Neural progenitor cell (in vitro differentiated cells): ENCODE measurements at regions not wholly inside any gene's neighbourhood (a gene's known extent, or its start where the extent isn't known, plus 50 kb on each side); places are given as distances from the start of the nearest gene placed in this dataset.
A peak's percentile ranks its signal among the peaks of the same experiment; 100 is the strongest.

Experiments used
- DNase-seq: peaks from one replicate; pipeline ENCODE4 v3.0.0-alpha.2; 2016; ENCODE audit warnings: low spot score
- H2AFZ ChIP-seq: fragments of 200-600 bp; sonication (generic); replicated peaks from 2 replicates; pipeline ENCODE4 v1.6.1; 2016; ENCODE audit warnings: antibody characterized with exemption
- H3F3A ChIP-seq: fragments of 200-600 bp; sonication (generic); 2 replicates; pipeline ENCODE4 v1.6.1; 2016; ENCODE audit warnings: antibody characterized with exemption, low read depth
- H3K27ac ChIP-seq: fragments of 200-600 bp; sonication (generic); 2 replicates; pipeline ENCODE4 v1.5.1; 2016; ENCODE audit warnings: mild to moderate bottlenecking
- H3K27me3 ChIP-seq: fragments of 200-600 bp; sonication (generic); 2 replicates; pipeline ENCODE4 v1.6.1; 2016; ENCODE audit warnings: mild to moderate bottlenecking, moderate library complexity
- H3K36me3 ChIP-seq: fragments of 200-600 bp; sonication (generic); 2 replicates; pipeline ENCODE4 v1.5.1; 2016
- H3K4me1 ChIP-seq: fragments of 200-600 bp; sonication (generic); 2 replicates; pipeline ENCODE4 v1.6.1; 2016; ENCODE audit warnings: mixed run types
- H3K4me2 ChIP-seq: fragments of 200-600 bp; sonication (generic); 2 replicates; pipeline ENCODE4 v1.6.1; 2016
- H3K4me3 ChIP-seq: fragments of 200-600 bp; sonication (generic); 2 replicates; pipeline ENCODE4 v1.5.1; 2016
- H3K79me2 ChIP-seq: fragments of 200-600 bp; sonication (generic); 2 replicates; pipeline ENCODE4 v1.6.1; 2016; ENCODE audit warnings: low read depth
- H3K9ac ChIP-seq: fragments of 200-600 bp; sonication (generic); 2 replicates; pipeline ENCODE4 v1.6.1; 2016
- H3K9me3 ChIP-seq: fragments of 200-600 bp; sonication (generic); 2 replicates; pipeline ENCODE4 v1.5.1; 2016; ENCODE audit warnings: low read depth
- H4K20me1 ChIP-seq: fragments of 200-600 bp; sonication (generic); 2 replicates; pipeline ENCODE4 v1.6.1; 2016; ENCODE audit warnings: low read depth
- H3K27ac Mint-ChIP-seq: 3 replicates; pipeline ENCODE4 v1.8.0; 2021; ENCODE audit warnings: mixed read lengths
- H3K27me3 Mint-ChIP-seq: 2 replicates; pipeline ENCODE4 v1.8.0; 2022; ENCODE audit warnings: low read depth, mild to moderate bottlenecking, inconsistent platforms, moderate library complexity, mixed read lengths; ENCODE audit not compliant: insufficient read depth
- H3K36me3 Mint-ChIP-seq: 3 replicates; pipeline ENCODE4 v1.8.0; 2021; ENCODE audit warnings: mixed read lengths
- H3K4me1 Mint-ChIP-seq: 3 replicates; pipeline ENCODE4 v1.8.0; 2021; ENCODE audit warnings: mixed read lengths
- H3K4me3 Mint-ChIP-seq: 3 replicates; pipeline ENCODE4 v1.8.0; 2021; ENCODE audit warnings: mild to moderate bottlenecking, moderate library complexity, mixed read lengths
- H3K9me3 Mint-ChIP-seq: 3 replicates; pipeline ENCODE4 v1.8.0; 2020; ENCODE audit warnings: mixed read lengths
- EZH2 ChIP-seq: fragments of 200-600 bp; sonication (generic); IDR thresholded peaks from 2 replicates; pipeline ENCODE4 v1.6.1; 2017; ENCODE audit warnings: antibody characterized with exemption, mild to moderate bottlenecking, moderate library complexity
- EZH2phosphoT487 ChIP-seq: fragments of 200-600 bp; sonication (generic); IDR thresholded peaks from 2 replicates; pipeline ENCODE4 v1.6.1; 2017; ENCODE audit warnings: antibody characterized with exemption
- TF ChIP-seq, protein P1 (sequence below): fragments of 200-600 bp; sonication (generic); IDR thresholded peaks from 2 replicates; pipeline ENCODE4 v1.5.1; 2017; ENCODE audit warnings: antibody characterized with exemption, mild to moderate bottlenecking

DNA sequence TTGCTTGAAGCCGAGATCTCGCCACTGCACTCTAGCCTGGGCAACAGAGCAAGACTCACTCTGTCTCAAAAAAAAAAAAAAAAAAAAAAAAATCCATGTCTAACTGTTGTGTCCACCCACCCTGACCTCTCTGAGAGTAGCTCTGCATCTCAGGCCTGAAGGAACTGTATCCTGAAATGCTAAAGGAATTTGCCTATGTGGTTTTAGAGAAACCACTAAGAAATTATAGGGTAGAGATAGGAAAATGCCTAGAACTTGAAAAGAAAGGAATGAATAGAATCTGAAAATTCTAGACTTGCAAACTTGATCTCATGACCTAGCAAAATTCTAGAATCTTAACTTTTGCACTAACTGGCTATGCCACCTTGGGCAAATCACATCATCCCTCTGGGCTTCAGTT lies 217.5 kb upstream of the ROPN1 start:
- no peaks in the 10 kb centered on the region for H3K9me3 ChIP-seq
- no peaks in the 10 kb centered on the region for H3K4me1 ChIP-seq
- H3F3A ChIP-seq = no peaks in the 10 kb centered on the region
- no peak overlapping the region for H3K27ac Mint-ChIP-seq
- H3K27me3 ChIP-seq = no peaks in the 10 kb centered on the region
- H3K27me3 Mint-ChIP-seq = no peaks in the 10 kb centered on the region
- H3K27ac ChIP-seq = no peak overlapping the region
- H3K36me3 Mint-ChIP-seq = no peaks in the 10 kb centered on the region
- TF ChIP-seq EZH2phosphoT487 (no peak), EZH2 (no peak)
- TF ChIP-seq, protein P1, sequence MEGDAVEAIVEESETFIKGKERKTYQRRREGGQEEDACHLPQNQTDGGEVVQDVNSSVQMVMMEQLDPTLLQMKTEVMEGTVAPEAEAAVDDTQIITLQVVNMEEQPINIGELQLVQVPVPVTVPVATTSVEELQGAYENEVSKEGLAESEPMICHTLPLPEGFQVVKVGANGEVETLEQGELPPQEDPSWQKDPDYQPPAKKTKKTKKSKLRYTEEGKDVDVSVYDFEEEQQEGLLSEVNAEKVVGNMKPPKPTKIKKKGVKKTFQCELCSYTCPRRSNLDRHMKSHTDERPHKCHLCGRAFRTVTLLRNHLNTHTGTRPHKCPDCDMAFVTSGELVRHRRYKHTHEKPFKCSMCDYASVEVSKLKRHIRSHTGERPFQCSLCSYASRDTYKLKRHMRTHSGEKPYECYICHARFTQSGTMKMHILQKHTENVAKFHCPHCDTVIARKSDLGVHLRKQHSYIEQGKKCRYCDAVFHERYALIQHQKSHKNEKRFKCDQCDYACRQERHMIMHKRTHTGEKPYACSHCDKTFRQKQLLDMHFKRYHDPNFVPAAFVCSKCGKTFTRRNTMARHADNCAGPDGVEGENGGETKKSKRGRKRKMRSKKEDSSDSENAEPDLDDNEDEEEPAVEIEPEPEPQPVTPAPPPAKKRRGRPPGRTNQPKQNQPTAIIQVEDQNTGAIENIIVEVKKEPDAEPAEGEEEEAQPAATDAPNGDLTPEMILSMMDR = no peak
- no peak overlapping the region for H2AFZ ChIP-seq
- no peak for DNase-seq
- no peaks in the 10 kb centered on the region for H3K9me3 Mint-ChIP-seq
- no peak overlapping the region for H3K4me2 ChIP-seq
- no peaks in the 10 kb centered on the region for H4K20me1 ChIP-seq
- peaks cover 4% of the 10 kb centered on the region for H3K4me1 Mint-ChIP-seq
- H3K9ac ChIP-seq = no peak overlapping the region
- no peaks in the 10 kb centered on the region for H3K79me2 ChIP-seq
- no peak overlapping the region for H3K4me3 Mint-ChIP-seq
- H3K36me3 ChIP-seq = no peaks in the 10 kb centered on the region
- no peak overlapping the region for H3K4me3 ChIP-seq

GRCh38 chr3:124210899-124211298 lies 219.0 kb upstream of the ROPN1 start:
- H3K27me3 Mint-ChIP-seq = no peaks in the 10 kb centered on the region
- Histone ChIP-seq H3K4me1 (no peaks in the 10 kb centered on the region), H3K4me2 (no peak overlapping the region), H3K4me3 (no peak overlapping the region), H3K27me3 (no peaks in the 10 kb centered on the region), H3K36me3 (no peaks in the 10 kb centered on the region), H4K20me1 (peaks cover 10% of the 10 kb centered on the region), H3K79me2 (no peaks in the 10 kb centered on the region), H3K9me3 (no peaks in the 10 kb centered on the region), H2AFZ (no peak overlapping the region), H3F3A (no peaks in the 10 kb centered on the region), H3K27ac (no peak overlapping the region), H3K9ac (no peak overlapping the region)
- no peak overlapping the region for H3K4me3 Mint-ChIP-seq
- no peak for DNase-seq
- no peaks in the 10 kb centered on the region for H3K4me1 Mint-ChIP-seq
- no peaks in the 10 kb centered on the region for H3K36me3 Mint-ChIP-seq
- TF ChIP-seq EZH2phosphoT487 = no peak
- no peak for TF ChIP-seq EZH2
- TF ChIP-seq, protein P1 = no peak
- H3K27ac Mint-ChIP-seq = no peak overlapping the region
- H3K9me3 Mint-ChIP-seq = no peaks in the 10 kb centered on the region

DNA sequence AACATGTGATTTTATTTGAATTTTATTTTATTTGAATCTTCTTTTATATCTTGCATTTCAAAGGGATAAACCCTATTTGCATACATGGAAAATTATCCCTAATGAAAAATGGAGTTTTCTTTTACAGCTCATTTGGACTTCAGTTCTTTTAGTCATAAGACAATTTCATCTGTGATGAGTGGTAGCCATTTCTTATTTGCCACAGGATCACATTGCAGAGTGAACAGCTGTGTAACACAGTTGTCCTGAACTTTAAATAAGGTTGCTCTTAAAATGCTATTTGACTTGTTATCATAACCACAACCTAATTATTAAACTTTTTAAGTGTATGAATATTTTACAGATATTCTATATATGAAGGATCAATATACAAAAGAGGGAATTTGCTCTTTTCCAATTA lies 221.7 kb upstream of the ROPN1 start:
- no peak for TF ChIP-seq EZH2phosphoT487
- TF ChIP-seq, protein P1 = no peak
- no peak for TF ChIP-seq EZH2
- no peak for DNase-seq
- Histone ChIP-seq H3K4me2 (no peak overlapping the region), H2AFZ (no peak overlapping the region), H3K4me3 (no peak overlapping the region), H3F3A (no peaks in the 10 kb centered on the region), H4K20me1 (peaks cover 35% of the 10 kb centered on the region), H3K36me3 (no peaks in the 10 kb centered on the region), H3K79me2 (no peaks in the 10 kb centered on the region), H3K27me3 (no peaks in the 10 kb centered on the region), H3K9me3 (no peaks in the 10 kb centered on the region), H3K9ac (no peak overlapping the region), H3K27ac (no peak overlapping the region), H3K4me1 (no peaks in the 10 kb centered on the region)
- H3K27ac Mint-ChIP-seq = no peak overlapping the region
- H3K27me3 Mint-ChIP-seq = no peaks in the 10 kb centered on the region
- H3K4me3 Mint-ChIP-seq = no peak overlapping the region
- no peaks in the 10 kb centered on the region for H3K4me1 Mint-ChIP-seq
- H3K36me3 Mint-ChIP-seq = no peaks in the 10 kb centered on the region
- H3K9me3 Mint-ChIP-seq = no peaks in the 10 kb centered on the region

DNA sequence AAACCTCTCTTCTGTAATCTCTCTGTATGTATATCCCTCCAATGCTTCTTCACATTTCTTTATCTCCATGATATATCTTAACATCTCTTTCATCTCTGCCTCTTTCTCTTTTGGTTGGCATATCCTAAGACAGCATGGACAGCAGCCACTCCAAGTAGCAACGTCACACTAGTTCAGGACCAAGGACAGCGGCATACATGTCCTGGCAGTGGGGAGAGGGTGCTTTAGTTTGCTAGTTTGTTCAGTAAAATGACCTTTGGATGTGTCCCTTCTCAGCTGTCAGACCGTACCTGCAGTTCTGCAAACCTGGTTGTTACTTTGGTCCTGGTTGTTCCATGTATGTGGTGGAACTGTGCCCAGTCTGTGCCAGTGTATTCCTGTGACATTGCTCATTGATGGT lies 225.6 kb upstream of the ROPN1 start:
- H3K9me3 ChIP-seq = no peaks in the 10 kb centered on the region
- H3K4me1 ChIP-seq = no peaks in the 10 kb centered on the region
- H3K4me3 ChIP-seq = no peak overlapping the region
- H3K9ac ChIP-seq = no peak overlapping the region
- Mint-ChIP-seq H3K4me3 (no peak overlapping the region), H3K36me3 (no peaks in the 10 kb centered on the region), H3K27me3 (no peaks in the 10 kb centered on the region), H3K27ac (no peak overlapping the region), H3K9me3 (no peaks in the 10 kb centered on the region), H3K4me1 (no peaks in the 10 kb centered on the region)
- H3K27ac ChIP-seq = no peak overlapping the region
- H2AFZ ChIP-seq = no peak overlapping the region
- no peak overlapping the region for H3K4me2 ChIP-seq
- H3F3A ChIP-seq = no peaks in the 10 kb centered on the region
- TF ChIP-seq, protein P1 = no peak
- TF ChIP-seq EZH2 = no peak
- no peak for TF ChIP-seq EZH2phosphoT487
- H3K79me2 ChIP-seq = no peaks in the 10 kb centered on the region
- peaks cover 47% of the 10 kb centered on the region for H4K20me1 ChIP-seq
- DNase-seq = peak; percentile 87
- H3K36me3 ChIP-seq = no peaks in the 10 kb centered on the region
- H3K27me3 ChIP-seq = no peaks in the 10 kb centered on the region
